Liver (tissue), 3 donors: ENCODE measurements at regions not wholly inside any gene's neighbourhood (a gene's known extent, or its start where the extent isn't known, plus 50 kb on each side); places are given as distances from the start of the nearest gene placed in this dataset.

Experiments used
- EGR1 ChIP-seq, 2 donors: IDR thresholded peaks; 2 replicates each; pipeline ENCODE4 v1.6.1; 2016 to 2018; ENCODE audit warnings: antibody characterized with exemption in 2 of 2, low read depth in 2 of 2
- GABPA ChIP-seq, 2 donors: IDR thresholded peaks in 1 of 2; conservative IDR thresholded peaks in 1 of 2; 2 replicates each; pipeline ENCODE4 v1.6.1; 2016; ENCODE audit warnings: antibody characterized with exemption in 2 of 2, mild to moderate bottlenecking in 1 of 2, moderate library complexity in 1 of 2
- RAD21 ChIP-seq, 2 donors: IDR thresholded peaks; 2 replicates each; pipeline ENCODE4 v1.6.1; 2016; ENCODE audit warnings: antibody characterized with exemption in 2 of 2, mild to moderate bottlenecking in 2 of 2
- TF ChIP-seq, protein P1 (sequence below): fragments of 150-350 bp; IDR thresholded peaks from 2 replicates; pipeline ENCODE4 v1.5.1; 2017; ENCODE audit warnings: improper control_type of control experiment, low read depth, low read length; ENCODE audit not compliant: missing input control
- donor health status: healthy.
- donor health status: healthy.

DNA sequence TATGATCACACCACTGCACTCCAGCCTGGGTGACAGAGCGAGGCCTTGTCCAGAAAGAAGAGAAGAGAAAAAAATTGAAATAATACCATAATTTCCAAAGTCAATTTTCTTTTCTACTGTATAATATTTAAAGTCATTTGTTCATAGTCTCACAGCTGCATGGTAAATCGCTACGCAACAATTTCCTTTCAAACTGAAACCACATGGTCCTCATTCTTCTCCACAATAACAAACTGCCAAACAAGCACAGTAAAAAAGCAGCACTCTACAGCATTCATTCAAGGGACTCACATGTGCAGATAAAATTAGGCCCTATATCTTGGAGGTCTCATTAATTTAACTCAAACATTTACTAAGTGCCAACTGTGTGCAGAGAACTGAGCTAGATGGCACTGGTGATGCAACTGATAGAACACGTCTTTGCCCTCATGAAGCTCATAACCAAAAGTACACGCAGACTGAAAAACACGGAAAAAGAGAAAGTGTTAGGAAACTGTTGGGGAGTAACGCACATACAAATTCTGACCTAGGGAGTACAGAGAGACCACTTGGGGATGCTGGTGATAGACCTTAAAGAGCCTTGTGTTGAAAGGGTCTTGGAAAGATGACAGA lies 68.4 kb upstream of the SRRM3 start:
- TF ChIP-seq, protein P1, sequence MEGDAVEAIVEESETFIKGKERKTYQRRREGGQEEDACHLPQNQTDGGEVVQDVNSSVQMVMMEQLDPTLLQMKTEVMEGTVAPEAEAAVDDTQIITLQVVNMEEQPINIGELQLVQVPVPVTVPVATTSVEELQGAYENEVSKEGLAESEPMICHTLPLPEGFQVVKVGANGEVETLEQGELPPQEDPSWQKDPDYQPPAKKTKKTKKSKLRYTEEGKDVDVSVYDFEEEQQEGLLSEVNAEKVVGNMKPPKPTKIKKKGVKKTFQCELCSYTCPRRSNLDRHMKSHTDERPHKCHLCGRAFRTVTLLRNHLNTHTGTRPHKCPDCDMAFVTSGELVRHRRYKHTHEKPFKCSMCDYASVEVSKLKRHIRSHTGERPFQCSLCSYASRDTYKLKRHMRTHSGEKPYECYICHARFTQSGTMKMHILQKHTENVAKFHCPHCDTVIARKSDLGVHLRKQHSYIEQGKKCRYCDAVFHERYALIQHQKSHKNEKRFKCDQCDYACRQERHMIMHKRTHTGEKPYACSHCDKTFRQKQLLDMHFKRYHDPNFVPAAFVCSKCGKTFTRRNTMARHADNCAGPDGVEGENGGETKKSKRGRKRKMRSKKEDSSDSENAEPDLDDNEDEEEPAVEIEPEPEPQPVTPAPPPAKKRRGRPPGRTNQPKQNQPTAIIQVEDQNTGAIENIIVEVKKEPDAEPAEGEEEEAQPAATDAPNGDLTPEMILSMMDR = no peak
- no peak for TF ChIP-seq EGR1 (IDR thresholded peaks at IDR 0.05; ENCODE audit: low read depth in 2 of 2)
- TF ChIP-seq GABPA (IDR thresholded peaks at IDR 0.05 in 1 of 2, conservative IDR thresholded peaks at IDR 0.05 in 1 of 2) = no peak
- peak in 1 of 2 donors; percentile 18 for TF ChIP-seq RAD21 (IDR thresholded peaks at IDR 0.05)
